H1 (cell line): ENCODE measurements at regions not wholly inside any gene's neighbourhood (a gene's known extent, or its start where the extent isn't known, plus 50 kb on each side); places are given as distances from the start of the nearest gene placed in this dataset.

Experiments used
- BACH1 ChIP-seq: IDR thresholded peaks from 2 replicates; pipeline ENCODE4 v1.6.1; 2012; ENCODE audit warnings: low read length, improper control_type of control experiment
- CHD2 ChIP-seq: IDR thresholded peaks from 2 replicates; pipeline ENCODE4 v1.6.1; 2012; ENCODE audit warnings: low read length, improper control_type of control experiment
- JUN ChIP-seq: IDR thresholded peaks from 2 replicates; pipeline ENCODE4 v1.6.1; 2011; ENCODE audit warnings: low read depth, mild to moderate bottlenecking, improper control_type of control experiment, low read length
- KDM1A ChIP-seq: fragments of 200-600, 300-600 bp; sonication (generic); IDR thresholded peaks from 2 replicates; pipeline ENCODE4 v1.7.1; 2016; ENCODE audit warnings: mild to moderate bottlenecking, low read length, borderline replicate concordance
- RFX5 ChIP-seq: IDR thresholded peaks from 2 replicates; pipeline ENCODE4 v1.6.1; 2011; ENCODE audit warnings: low read depth, low read length, improper control_type of control experiment, borderline replicate concordance
- SIX5 ChIP-seq: IDR thresholded peaks from 2 replicates; pipeline ENCODE4 v1.6.1; 2011; ENCODE audit warnings: mild to moderate bottlenecking, low read depth, low read length
- SP2 ChIP-seq: IDR thresholded peaks from 2 replicates; pipeline ENCODE4 v1.6.1; 2012; ENCODE audit warnings: mild to moderate bottlenecking, low read length, inconsistent platforms
- TF ChIP-seq, protein P1 (sequence below): fragments of 300-600 bp; sonication (generic); IDR thresholded peaks from 2 replicates; pipeline ENCODE4 v1.7.1; 2012; ENCODE audit warnings: low read length, moderate library complexity, mild to moderate bottlenecking, inconsistent platforms; ENCODE audit not compliant: insufficient replicate concordance
- TF ChIP-seq, protein P2 (sequence below): IDR thresholded peaks from 2 replicates; pipeline ENCODE4 v1.6.1; 2012; ENCODE audit warnings: low read length, inconsistent platforms

DNA sequence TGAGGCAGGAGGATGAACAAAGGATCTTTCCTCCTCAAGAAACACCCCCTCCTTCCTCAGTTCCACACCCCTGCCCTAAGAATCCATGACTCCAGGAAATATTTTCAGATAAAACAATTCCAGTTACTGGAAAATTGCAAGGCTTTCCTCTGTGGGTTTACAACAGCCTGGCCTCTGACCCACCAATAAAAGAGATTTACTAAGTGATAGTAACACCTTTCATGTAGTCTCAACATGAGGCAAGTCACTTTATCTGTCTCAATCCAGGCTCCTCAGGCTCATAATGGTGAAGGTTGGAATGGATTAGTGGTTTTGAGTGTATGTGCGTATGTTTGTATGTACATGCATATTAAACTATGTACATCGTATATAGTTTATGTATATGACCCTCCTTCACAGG is 71.4 kb upstream of the PPP2R5A start (continued):
- TF ChIP-seq, protein P1, sequence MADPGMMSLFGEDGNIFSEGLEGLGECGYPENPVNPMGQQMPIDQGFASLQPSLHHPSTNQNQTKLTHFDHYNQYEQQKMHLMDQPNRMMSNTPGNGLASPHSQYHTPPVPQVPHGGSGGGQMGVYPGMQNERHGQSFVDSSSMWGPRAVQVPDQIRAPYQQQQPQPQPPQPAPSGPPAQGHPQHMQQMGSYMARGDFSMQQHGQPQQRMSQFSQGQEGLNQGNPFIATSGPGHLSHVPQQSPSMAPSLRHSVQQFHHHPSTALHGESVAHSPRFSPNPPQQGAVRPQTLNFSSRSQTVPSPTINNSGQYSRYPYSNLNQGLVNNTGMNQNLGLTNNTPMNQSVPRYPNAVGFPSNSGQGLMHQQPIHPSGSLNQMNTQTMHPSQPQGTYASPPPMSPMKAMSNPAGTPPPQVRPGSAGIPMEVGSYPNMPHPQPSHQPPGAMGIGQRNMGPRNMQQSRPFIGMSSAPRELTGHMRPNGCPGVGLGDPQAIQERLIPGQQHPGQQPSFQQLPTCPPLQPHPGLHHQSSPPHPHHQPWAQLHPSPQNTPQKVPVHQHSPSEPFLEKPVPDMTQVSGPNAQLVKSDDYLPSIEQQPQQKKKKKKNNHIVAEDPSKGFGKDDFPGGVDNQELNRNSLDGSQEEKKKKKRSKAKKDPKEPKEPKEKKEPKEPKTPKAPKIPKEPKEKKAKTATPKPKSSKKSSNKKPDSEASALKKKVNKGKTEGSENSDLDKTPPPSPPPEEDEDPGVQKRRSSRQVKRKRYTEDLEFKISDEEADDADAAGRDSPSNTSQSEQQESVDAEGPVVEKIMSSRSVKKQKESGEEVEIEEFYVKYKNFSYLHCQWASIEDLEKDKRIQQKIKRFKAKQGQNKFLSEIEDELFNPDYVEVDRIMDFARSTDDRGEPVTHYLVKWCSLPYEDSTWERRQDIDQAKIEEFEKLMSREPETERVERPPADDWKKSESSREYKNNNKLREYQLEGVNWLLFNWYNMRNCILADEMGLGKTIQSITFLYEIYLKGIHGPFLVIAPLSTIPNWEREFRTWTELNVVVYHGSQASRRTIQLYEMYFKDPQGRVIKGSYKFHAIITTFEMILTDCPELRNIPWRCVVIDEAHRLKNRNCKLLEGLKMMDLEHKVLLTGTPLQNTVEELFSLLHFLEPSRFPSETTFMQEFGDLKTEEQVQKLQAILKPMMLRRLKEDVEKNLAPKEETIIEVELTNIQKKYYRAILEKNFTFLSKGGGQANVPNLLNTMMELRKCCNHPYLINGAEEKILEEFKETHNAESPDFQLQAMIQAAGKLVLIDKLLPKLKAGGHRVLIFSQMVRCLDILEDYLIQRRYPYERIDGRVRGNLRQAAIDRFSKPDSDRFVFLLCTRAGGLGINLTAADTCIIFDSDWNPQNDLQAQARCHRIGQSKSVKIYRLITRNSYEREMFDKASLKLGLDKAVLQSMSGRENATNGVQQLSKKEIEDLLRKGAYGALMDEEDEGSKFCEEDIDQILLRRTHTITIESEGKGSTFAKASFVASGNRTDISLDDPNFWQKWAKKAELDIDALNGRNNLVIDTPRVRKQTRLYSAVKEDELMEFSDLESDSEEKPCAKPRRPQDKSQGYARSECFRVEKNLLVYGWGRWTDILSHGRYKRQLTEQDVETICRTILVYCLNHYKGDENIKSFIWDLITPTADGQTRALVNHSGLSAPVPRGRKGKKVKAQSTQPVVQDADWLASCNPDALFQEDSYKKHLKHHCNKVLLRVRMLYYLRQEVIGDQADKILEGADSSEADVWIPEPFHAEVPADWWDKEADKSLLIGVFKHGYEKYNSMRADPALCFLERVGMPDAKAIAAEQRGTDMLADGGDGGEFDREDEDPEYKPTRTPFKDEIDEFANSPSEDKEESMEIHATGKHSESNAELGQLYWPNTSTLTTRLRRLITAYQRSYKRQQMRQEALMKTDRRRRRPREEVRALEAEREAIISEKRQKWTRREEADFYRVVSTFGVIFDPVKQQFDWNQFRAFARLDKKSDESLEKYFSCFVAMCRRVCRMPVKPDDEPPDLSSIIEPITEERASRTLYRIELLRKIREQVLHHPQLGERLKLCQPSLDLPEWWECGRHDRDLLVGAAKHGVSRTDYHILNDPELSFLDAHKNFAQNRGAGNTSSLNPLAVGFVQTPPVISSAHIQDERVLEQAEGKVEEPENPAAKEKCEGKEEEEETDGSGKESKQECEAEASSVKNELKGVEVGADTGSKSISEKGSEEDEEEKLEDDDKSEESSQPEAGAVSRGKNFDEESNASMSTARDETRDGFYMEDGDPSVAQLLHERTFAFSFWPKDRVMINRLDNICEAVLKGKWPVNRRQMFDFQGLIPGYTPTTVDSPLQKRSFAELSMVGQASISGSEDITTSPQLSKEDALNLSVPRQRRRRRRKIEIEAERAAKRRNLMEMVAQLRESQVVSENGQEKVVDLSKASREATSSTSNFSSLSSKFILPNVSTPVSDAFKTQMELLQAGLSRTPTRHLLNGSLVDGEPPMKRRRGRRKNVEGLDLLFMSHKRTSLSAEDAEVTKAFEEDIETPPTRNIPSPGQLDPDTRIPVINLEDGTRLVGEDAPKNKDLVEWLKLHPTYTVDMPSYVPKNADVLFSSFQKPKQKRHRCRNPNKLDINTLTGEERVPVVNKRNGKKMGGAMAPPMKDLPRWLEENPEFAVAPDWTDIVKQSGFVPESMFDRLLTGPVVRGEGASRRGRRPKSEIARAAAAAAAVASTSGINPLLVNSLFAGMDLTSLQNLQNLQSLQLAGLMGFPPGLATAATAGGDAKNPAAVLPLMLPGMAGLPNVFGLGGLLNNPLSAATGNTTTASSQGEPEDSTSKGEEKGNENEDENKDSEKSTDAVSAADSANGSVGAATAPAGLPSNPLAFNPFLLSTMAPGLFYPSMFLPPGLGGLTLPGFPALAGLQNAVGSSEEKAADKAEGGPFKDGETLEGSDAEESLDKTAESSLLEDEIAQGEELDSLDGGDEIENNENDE = no peak
- TF ChIP-seq, protein P2, sequence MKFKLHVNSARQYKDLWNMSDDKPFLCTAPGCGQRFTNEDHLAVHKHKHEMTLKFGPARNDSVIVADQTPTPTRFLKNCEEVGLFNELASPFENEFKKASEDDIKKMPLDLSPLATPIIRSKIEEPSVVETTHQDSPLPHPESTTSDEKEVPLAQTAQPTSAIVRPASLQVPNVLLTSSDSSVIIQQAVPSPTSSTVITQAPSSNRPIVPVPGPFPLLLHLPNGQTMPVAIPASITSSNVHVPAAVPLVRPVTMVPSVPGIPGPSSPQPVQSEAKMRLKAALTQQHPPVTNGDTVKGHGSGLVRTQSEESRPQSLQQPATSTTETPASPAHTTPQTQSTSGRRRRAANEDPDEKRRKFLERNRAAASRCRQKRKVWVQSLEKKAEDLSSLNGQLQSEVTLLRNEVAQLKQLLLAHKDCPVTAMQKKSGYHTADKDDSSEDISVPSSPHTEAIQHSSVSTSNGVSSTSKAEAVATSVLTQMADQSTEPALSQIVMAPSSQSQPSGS = no peak
- TF ChIP-seq SP2 = no peak
- TF ChIP-seq CHD2 = no peak
- no peak for TF ChIP-seq RFX5
- no peak for TF ChIP-seq JUN
- no peak for TF ChIP-seq KDM1A
- TF ChIP-seq SIX5 = no peak
- no peak for TF ChIP-seq BACH1
